Pons (tissue), 1 donor: ENCODE measurements at regions not wholly inside any gene's neighbourhood (a gene's known extent, or its start where the extent isn't known, plus 50 kb on each side); places are given as distances from the start of the nearest gene placed in this dataset.
"Not testable (repeated sequence)": the region's sequence is repeated elsewhere in the genome, so short reads cannot be mapped to it uniquely, and the experiment has no call there.

ENCODE experiments used
- DNase-seq: peaks from one replicate; pipeline ENCODE4 v3.0.0-alpha.2; 2016; ENCODE audit warnings: low spot score

GRCh38 chr6:98323605-98324004 lies 510.8 kb upstream of the POU3F2 start:
- peak; percentile 6 for DNase-seq

DNA sequence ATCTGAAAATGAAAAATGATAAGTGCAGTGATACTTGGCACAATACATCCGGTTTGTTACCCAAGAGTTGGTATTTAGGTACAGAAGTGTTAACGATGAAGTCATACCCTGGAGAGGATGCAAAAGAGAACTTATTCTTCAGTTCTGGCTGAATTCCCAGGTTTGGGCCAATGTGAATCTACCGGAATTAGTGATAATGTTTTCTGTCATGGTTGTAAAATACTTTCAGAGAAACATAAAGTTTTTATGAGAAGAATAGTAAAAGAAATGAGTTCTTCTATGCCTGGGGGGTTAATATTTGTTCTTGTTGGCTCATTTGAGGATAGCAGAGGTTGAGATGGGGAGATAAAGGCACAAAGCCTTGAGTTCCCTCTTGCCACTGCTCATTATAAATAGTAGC lies 509.9 kb upstream of the POU3F2 start:
- peak; percentile 78 for DNase-seq

- DNase-seq, result no peak
Measured at GRCh38 chr6:98325366-98325765, 509.0 kb upstream of the POU3F2 start.

GRCh38 chr6:98333273-98333672 lies 501.1 kb upstream of the POU3F2 start:
- no peak for DNase-seq

DNA sequence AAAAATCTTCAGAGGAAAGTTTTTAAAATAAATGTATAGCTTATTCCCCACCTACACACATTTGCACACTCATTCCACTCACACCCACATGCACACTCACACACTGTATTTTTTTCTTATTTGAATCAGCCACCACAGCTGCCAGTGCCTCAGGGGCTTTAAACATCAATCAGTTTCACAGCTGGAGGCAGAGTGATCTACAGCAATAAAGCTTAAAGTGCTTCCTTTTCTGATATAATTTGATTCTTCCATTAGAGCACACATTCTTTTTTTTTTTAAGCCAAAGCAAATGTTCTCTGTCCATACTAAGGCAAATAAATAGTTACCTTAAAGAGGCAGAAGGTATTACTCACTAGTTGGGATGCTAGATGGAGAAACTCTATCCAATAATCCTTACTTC lies 498.8 kb upstream of the POU3F2 start:
- DNase-seq, result no peak

DNA sequence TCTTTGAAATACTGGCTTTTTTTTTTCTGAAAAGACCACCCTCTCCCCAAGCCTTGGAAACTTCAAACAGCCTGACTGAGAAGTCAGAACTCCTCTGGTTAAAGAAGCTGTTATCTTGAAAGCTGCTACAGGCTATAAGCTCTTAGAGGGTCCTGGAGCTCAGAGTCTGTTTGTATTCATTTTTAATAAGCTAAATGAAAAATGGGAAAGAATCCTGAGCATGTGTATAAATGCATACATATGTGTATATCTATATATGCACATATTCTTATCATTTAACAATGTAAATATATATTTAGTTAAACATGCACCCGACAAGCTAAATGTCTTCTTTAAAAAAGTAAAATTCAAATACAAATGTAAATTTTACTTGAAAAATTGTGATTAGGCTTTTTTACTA lies 494.9 kb upstream of the POU3F2 start:
- DNase-seq, result no peak

DNA sequence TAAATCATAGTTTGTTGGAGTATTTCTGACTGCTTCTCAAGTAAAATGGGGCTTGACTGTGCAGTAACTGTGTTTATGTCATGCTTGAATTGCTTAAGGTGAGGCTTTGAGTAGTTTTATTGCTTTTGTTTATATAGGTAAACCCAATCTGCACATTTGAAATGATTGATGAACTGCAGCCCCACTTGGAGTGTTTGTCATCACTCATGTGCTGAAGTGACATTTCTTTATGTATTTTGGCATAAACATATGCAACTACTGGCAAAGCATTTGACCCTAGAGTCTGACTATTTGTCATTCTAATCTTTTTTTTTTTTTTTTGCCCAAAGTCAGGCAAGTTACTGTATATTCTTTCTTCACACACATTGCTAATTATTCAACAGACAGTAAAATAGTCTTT lies 491.4 kb upstream of the POU3F2 start:
- DNase-seq, result no peak

DNA sequence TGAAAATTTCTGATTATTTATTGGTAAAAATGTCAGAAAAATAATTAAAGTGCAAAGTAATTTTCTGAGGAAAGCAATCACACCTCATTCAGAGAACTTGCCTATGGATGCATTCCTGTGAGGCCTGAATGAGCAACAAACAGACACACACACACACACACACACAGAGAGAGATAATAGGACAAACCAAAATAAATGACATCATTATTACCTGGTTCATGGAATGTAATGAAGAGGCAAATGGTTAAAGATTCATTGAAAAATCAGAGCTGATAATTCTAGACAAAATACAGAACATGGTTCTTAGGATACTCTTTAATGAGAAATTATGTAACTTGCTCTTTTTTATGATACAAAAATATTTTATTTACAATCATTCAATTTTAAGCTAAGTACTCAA lies 490.6 kb upstream of the POU3F2 start:
- DNase-seq, result no peak

- no peak for DNase-seq
Measured at GRCh38 chr6:98352348-98352747, 482.0 kb upstream of the POU3F2 start.

DNA sequence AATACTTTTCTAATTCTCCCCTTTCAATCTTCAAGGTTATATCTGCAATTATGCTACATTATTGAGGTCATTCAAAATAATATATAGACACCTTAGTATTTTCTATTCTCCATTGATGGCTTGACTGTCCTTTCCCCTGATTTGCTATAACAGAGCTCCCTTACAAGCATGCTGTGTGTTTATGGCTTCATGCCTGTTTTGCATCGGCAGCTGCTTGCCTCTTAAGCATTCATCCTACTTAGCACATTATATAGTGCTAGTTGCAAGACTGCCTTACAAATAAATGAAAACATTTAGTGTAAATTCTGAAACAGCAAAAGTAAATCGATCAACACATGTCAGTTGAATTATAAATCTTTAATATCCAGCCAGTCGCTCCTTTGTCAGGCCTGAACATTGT lies 476.2 kb upstream of the POU3F2 start:
- peak; percentile 72 for DNase-seq

DNA sequence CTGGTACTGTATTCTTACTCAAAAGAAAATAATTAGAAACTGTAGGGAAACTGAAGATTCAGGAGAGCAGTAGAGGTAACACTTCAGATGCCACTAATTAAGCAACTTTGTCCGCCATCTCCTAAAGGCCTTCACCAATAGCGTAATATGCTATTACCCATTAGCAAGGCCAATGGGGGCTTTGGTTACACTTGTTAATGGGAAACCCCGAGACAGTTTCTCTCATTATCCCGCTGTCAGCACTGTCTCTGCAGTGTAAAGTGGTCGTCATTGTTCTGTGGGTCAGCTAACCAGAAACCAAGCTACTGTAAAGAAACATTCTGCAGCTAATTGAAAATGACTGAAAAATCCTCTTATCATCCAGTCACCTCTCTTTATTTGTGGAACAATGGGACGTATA lies 468.0 kb upstream of the POU3F2 start:
- DNase-seq, result no peak

GRCh38 chr6:98380589-98380988 lies 453.8 kb upstream of the POU3F2 start:
- no peak for DNase-seq

DNA sequence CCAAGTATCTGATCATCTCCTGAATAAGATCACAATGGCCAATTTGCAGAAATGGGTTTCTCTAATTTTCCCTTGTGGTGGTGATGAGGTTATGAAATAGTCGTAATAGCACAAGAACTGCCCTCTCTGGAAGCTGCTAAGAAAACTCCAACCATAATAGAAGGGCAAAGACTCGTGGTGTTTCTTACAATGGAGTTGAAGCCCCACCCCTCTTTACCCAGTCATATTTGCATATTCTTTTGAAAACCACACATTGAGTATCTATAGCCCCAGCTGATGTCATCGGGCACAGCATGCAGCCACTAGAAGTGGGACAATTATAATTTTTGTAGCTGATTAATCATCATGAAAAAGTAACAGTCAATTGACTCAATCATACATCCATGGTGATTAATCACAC lies 452.1 kb upstream of the POU3F2 start:
- no peak for DNase-seq

DNA sequence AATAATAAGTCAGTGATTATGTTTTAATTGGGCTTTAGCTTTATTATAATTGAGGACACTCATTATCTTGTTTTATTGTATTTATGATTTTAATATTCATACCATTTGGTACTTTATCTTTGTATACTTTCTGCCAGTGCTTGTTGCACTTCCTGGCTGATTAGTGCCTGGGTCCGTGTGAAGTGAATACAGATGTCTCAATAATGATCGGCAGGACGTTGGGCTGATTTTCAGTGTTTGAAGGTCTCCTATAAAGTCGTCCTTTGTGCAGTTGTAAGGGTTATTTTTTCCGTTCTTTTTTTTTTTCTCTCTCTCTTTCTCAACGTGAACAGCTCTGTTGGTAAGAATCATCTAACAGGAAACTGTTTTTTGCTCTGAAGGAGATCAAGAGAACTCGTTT lies 450.0 kb upstream of the POU3F2 start:
- peak; percentile 23 for DNase-seq

GRCh38 chr6:98384801-98385200 lies 449.6 kb upstream of the POU3F2 start:
- peak; percentile 78 for DNase-seq

GRCh38 chr6:98395610-98396166 lies 438.7 kb upstream of the POU3F2 start:
- no peak for DNase-seq

- DNase-seq, result peak; percentile 95
Measured at GRCh38 chr6:98416027-98416426, 418.3 kb upstream of the POU3F2 start.

DNA sequence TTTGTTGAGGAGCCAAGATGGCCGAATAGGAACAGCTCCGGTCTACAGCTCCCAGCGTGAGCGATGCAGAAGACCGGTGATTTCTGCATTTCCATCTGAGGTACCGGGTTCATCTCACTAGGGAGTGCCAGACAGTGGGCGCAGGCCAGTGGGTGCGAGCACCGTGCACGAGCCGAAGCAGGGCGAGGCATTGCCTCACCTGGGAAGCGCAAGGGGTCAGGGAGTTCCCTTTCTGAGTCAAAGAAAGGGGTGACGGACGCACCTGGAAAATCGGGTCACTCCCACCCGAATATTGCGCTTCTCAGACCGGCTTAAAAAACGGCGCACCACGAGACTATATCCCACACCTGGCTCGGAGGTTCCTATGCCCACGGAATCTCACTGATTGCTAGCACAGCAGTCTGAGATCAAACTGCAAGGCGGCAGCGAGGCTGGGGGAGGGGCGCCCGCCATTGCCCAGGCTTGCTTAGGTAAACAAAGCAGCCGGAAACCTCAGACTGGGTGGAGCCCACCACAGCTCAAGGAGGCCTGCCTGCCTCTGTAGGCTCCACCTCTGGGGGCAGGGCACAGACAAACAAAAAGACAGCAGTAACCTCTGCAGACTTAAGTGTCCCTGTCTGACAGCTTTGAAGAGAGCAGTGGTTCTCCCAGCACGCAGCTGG lies 417.7 kb upstream of the POU3F2 start:
- not testable (repeated sequence) for DNase-seq

DNA sequence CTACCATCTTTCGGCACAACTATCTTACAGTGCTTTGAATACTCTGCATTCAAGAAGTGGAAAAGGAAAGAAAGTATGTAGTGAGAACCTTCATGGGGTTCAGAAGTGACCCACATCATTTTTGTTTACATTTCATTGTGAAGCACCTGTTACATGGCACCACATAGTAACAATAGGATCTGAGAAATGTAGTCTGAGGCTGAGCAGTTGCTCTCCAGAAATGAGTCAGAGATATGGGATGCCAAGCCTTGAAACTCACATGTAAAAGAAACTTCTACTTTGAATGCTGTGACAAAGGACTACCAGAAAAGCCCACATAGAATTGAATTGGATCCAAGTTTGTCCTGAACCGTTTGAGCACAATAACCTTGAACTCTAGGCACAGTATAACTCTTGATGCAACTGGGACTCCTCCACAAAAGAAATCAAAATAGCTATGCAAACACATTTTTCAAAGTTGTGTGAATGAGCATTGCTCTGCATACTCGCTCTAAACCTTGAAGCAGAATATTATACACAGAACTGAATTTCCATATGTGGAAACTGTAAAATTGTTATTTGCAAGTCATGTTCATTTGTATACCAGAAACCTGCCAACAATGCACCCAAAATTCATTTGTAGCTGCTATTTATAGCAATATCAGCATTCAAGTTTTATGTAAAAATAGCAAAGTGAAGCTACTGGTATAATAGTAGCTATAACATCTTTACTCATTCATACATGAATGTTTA lies 400.9 kb upstream of the POU3F2 start:
- DNase-seq, result no peak

DNA sequence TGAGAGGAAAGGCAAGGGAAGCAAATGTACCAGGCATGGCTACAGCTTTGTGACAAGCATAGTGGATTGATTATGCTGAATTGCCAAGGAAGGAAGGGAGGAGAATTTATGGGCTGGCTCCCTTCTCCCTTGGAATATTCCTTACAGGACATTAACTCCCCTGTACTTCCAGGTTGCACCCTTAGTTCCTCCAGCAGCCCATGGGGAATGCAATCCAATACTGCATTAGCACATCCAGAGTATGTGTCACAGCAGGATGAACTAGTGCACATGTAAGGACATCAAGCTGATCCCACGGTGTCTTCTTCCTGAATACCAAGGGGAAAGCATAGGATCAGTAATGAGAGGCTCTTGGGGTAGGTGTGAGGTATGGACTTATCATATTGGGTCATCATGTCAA lies 390.7 kb upstream of the POU3F2 start:
- peak; percentile 7 for DNase-seq

- DNase-seq, result no peak
Measured at GRCh38 chr6:98452685-98453084, 381.7 kb upstream of the POU3F2 start.

DNA sequence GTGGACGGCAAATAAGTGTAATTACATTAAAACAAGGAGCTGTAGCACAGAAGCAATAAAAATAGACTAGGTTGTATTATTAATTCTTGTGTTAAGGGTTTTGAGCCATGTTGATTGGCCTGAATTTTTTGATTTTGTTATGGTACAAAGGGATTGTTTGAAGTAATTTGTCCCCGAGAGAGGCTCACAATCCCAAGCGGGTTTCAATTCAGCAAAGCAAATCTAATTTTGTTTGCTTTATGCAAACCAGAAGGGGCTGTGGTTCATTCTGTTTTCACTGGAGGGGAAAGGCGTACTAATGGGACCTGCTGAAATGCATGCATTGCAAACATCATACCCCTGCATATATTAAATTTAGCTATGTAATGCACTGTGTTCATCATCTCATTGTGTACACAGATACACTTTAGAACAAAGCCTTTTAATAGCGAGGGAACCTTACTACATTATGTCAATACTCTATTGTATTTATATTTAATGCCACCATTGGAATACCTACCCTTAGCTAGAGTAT lies 379.5 kb upstream of the POU3F2 start:
- DNase-seq, result no peak

- peak; percentile 95 for DNase-seq
Measured at GRCh38 chr6:98458708-98459107, 375.7 kb upstream of the POU3F2 start.
